Neuronal stem cell (in vitro differentiated cells): ENCODE measurements at regions not wholly inside any gene's neighbourhood (a gene's known extent, or its start where the extent isn't known, plus 50 kb on each side); places are given as distances from the start of the nearest gene placed in this dataset.

Source experiments
- DNase-seq: peaks from one replicate; pipeline ENCODE4 v3.0.0-alpha.2; 2013; ENCODE audit warnings: low spot score
- H2AFZ ChIP-seq: one replicate; pipeline ENCODE4 v1.6.1; 2013; ENCODE audit warnings: mild to moderate bottlenecking, low read length, inconsistent platforms
- H2AK5ac ChIP-seq: 2 replicates; pipeline ENCODE4 v1.6.1; 2013; ENCODE audit warnings: low read depth, mild to moderate bottlenecking, inconsistent platforms, low read length, moderate library complexity, mixed read lengths
- H2BK120ac ChIP-seq: 2 replicates; pipeline ENCODE4 v1.6.1; 2013; ENCODE audit warnings: low read depth, mild to moderate bottlenecking, inconsistent platforms, low read length, moderate library complexity, mixed read lengths
- H2BK12ac ChIP-seq: one replicate; pipeline ENCODE4 v1.6.1; 2013; ENCODE audit warnings: low read length, inconsistent platforms
- H2BK15ac ChIP-seq: 2 replicates; pipeline ENCODE4 v1.6.1; 2013; ENCODE audit warnings: mild to moderate bottlenecking, low read length, inconsistent platforms, mixed read lengths
- H2BK5ac ChIP-seq: one replicate; pipeline ENCODE4 v1.6.1; 2013; ENCODE audit warnings: inconsistent platforms, mild to moderate bottlenecking, low read length, moderate library complexity
- H3K14ac ChIP-seq: one replicate; pipeline ENCODE4 v1.6.1; 2013; ENCODE audit warnings: low read length, inconsistent platforms
- H3K18ac ChIP-seq: 2 replicates; pipeline ENCODE4 v1.6.1; 2013; ENCODE audit warnings: low read length, inconsistent platforms
- H3K23ac ChIP-seq: 2 replicates; pipeline ENCODE4 v1.6.1; 2013; ENCODE audit warnings: low read depth, mild to moderate bottlenecking, mixed read lengths, low read length, inconsistent platforms; ENCODE audit not compliant: poor library complexity
- H3K27ac ChIP-seq: replicated peaks from 3 replicates; pipeline ENCODE4 v1.5.1; 2013; ENCODE audit warnings: low read length, inconsistent platforms
- H3K27me3 ChIP-seq, 3 experiments: 2 replicates each; pipeline ENCODE4 v1.6.1; 2013; ENCODE audit warnings: low read length in 3 of 3, mild to moderate bottlenecking in 2 of 3, inconsistent platforms in 1 of 3, low read depth in 1 of 3, mixed read lengths in 1 of 3, moderate library complexity in 1 of 3; ENCODE audit not compliant: control insufficient read depth in 3 of 3, insufficient read depth in 3 of 3
- H3K36me3 ChIP-seq, 2 donors: replicated peaks in 1 of 2; 2 replicates each; pipeline ENCODE4 v1.6.1; 2013; ENCODE audit warnings: low read length in 2 of 2; ENCODE audit not compliant: control insufficient read depth in 2 of 2, insufficient read depth in 2 of 2
- H3K4ac ChIP-seq: 2 replicates; pipeline ENCODE4 v1.6.1; 2013; ENCODE audit warnings: inconsistent platforms, mild to moderate bottlenecking, low read length, moderate library complexity
- H3K4me1 ChIP-seq, 2 donors: 1 replicate in 1 of 2; 2 replicates in 1 of 2; pipeline ENCODE4 v1.6.1; 2013; ENCODE audit warnings: low read length in 2 of 2, low read depth in 1 of 2; ENCODE audit not compliant: control insufficient read depth in 2 of 2, insufficient read depth in 1 of 2
- H3K4me2 ChIP-seq: one replicate; pipeline ENCODE4 v1.6.1; 2013; ENCODE audit warnings: mild to moderate bottlenecking, low read length, inconsistent platforms; ENCODE audit not compliant: insufficient read depth, poor library complexity, severe bottlenecking
- H3K4me3 ChIP-seq, 2 donors: 2 replicates each; pipeline ENCODE4 v1.5.1; 2013; ENCODE audit warnings: low read length in 2 of 2, mild to moderate bottlenecking in 2 of 2, inconsistent platforms in 1 of 2, moderate library complexity in 1 of 2
- H3K79me1 ChIP-seq: one replicate; pipeline ENCODE4 v1.6.1; 2013; ENCODE audit warnings: low read depth, mild to moderate bottlenecking, inconsistent platforms, low read length, moderate library complexity
- H3K9ac ChIP-seq: one replicate; pipeline ENCODE4 v1.6.1; 2013; ENCODE audit warnings: mild to moderate bottlenecking, low read depth, low read length, inconsistent platforms; ENCODE audit not compliant: poor library complexity
- H3K9me3 ChIP-seq, 2 donors: replicated peaks in 1 of 2; 2 replicates each; pipeline versions ENCODE3 to v1.6.1; 2013; ENCODE audit warnings: low read length in 2 of 2, mild to moderate bottlenecking in 2 of 2, inconsistent platforms in 1 of 2, low read depth in 1 of 2, mixed read lengths in 1 of 2, moderate library complexity in 1 of 2; ENCODE audit not compliant: control insufficient read depth in 2 of 2, insufficient read depth in 1 of 2
- H4K8ac ChIP-seq: one replicate; pipeline ENCODE4 v1.6.1; 2013; ENCODE audit warnings: low read depth, mild to moderate bottlenecking, inconsistent platforms, low read length, moderate library complexity
- H4K91ac ChIP-seq: one replicate; pipeline ENCODE4 v1.6.1; 2013; ENCODE audit warnings: low read length, low read depth, mild to moderate bottlenecking, inconsistent platforms; ENCODE audit not compliant: poor library complexity
- WGBS, 2 donors: extraction: QIAGEN DNeasy Blood & Tissue Kit; methylation state at CpG; one replicate each; pipeline ENCODE4 v1.1.7; 2013; ENCODE audit warnings: missing lambda C conversion rate in 2 of 2, mixed read lengths in 1 of 2; ENCODE audit not compliant: insufficient read length in 2 of 2, insufficient replicate concordance in 1 of 2; ENCODE audit errors: extremely low coverage in 2 of 2; 5-methylcytosine and 5-hydroxymethylcytosine counted together

GRCh38 chr4:170339522-170339921, 249.8 kb upstream of the AADAT start:
- no peaks in the 10 kb centered on the region for H3K36me3 ChIP-seq
- H2BK120ac ChIP-seq = no peak overlapping the region
- H2BK5ac ChIP-seq = no peak overlapping the region
- H3K4ac ChIP-seq = no peak overlapping the region
- H3K9me3 ChIP-seq = peaks cover 0 to 2% of the 10 kb centered on the region in 2 donors
- H2BK12ac ChIP-seq = no peak overlapping the region
- H3K4me3 ChIP-seq = no peak overlapping the region
- H4K8ac ChIP-seq = no peak overlapping the region
- H3K4me1 ChIP-seq = no peaks in the 10 kb centered on the region
- H2BK15ac ChIP-seq = no peak overlapping the region
- H3K4me2 ChIP-seq = no peak overlapping the region
- WGBS, 2 donors = no CpG with 5 or more reads among the region's 2 CpGs
- no peak overlapping the region for H4K91ac ChIP-seq
- DNase-seq = no peak
- H3K27me3 ChIP-seq = no peaks in the 10 kb centered on the region
- no peaks in the 10 kb centered on the region for H3K79me1 ChIP-seq
- H3K18ac ChIP-seq = no peak overlapping the region
- no peak overlapping the region for H3K23ac ChIP-seq
- H3K27ac ChIP-seq = no peak overlapping the region
- H3K14ac ChIP-seq = no peak overlapping the region
- H3K9ac ChIP-seq = no peak overlapping the region
- no peak overlapping the region for H2AK5ac ChIP-seq
- no peak overlapping the region for H2AFZ ChIP-seq

- Histone ChIP-seq H3K23ac (no peak overlapping the region), H3K4me3 (no peak overlapping the region), H2BK12ac (no peak overlapping the region), H3K27ac (no peak overlapping the region), H4K91ac (no peak overlapping the region), H3K27me3 (no peaks in the 10 kb centered on the region), H3K14ac (no peak overlapping the region), H3K4ac (no peak overlapping the region), H3K18ac (no peak overlapping the region), H3K4me1 (no peaks in the 10 kb centered on the region), H3K79me1 (no peaks in the 10 kb centered on the region), H2AFZ (no peak overlapping the region), H2AK5ac (no peak overlapping the region), H2BK5ac (no peak overlapping the region), H2BK120ac (no peak overlapping the region), H4K8ac (no peak overlapping the region), H2BK15ac (no peak overlapping the region), H3K9me3 (no peaks in the 10 kb centered on the region), H3K36me3 (no peaks in the 10 kb centered on the region), H3K4me2 (no peak overlapping the region), H3K9ac (no peak overlapping the region)
- no peak for DNase-seq
- no CpG with 5 or more reads among the region's 3 CpGs for WGBS, 2 donors
Observed at GRCh38 chr4:170336238-170336775, 246.6 kb upstream of the AADAT start.

DNA sequence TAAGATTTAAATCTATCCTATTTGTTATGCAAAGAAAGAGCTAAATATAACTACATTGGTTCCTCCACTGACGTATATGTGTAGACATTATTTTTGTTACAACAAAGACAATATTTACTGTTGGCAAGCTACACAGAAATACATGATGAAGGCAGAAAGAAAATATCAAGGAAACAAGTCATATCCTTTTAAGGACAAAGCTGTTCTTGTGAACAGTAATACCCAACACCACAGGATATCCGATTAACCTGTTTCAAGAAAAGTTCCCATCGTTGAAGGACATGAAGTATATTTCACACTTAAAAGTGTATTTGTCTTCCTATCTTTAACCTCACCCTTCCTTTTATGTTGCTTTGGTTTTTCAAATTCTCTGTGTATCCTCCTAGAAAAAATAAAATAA, 235.8 kb upstream of the AADAT start:
- Histone ChIP-seq H4K8ac (no peak overlapping the region), H3K4me1 (no peaks in the 10 kb centered on the region), H3K14ac (no peak overlapping the region), H3K4me2 (no peak overlapping the region), H3K18ac (no peak overlapping the region), H3K4ac (no peak overlapping the region), H3K27ac (no peak overlapping the region), H3K4me3 (no peak overlapping the region), H2BK120ac (no peak overlapping the region), H2BK5ac (no peak overlapping the region), H3K27me3 (no peaks in the 10 kb centered on the region), H3K36me3 (no peaks in the 10 kb centered on the region), H3K79me1 (no peaks in the 10 kb centered on the region), H3K23ac (no peak overlapping the region), H2BK12ac (no peak overlapping the region), H2AK5ac (no peak overlapping the region), H2BK15ac (no peak overlapping the region), H2AFZ (no peak overlapping the region), H4K91ac (no peak overlapping the region), H3K9me3 (no peaks in the 10 kb centered on the region), H3K9ac (no peak overlapping the region)
- WGBS, 2 donors = no CpG with 5 or more reads among the region's 3 CpGs
- no peak for DNase-seq

- H4K8ac ChIP-seq = no peak overlapping the region
- H3K14ac ChIP-seq = no peak overlapping the region
- no peak overlapping the region for H3K4ac ChIP-seq
- H2AK5ac ChIP-seq = no peak overlapping the region
- H3K9me3 ChIP-seq = no peaks in the 10 kb centered on the region
- H3K27ac ChIP-seq = no peak overlapping the region
- H3K9ac ChIP-seq = no peak overlapping the region
- H2BK15ac ChIP-seq = no peak overlapping the region
- WGBS, 2 donors = no CpG with 5 or more reads among the region's 2 CpGs
- H3K18ac ChIP-seq = no peak overlapping the region
- H3K4me2 ChIP-seq = no peak overlapping the region
- no peak overlapping the region for H3K4me3 ChIP-seq
- H2BK5ac ChIP-seq = no peak overlapping the region
- H3K79me1 ChIP-seq = no peaks in the 10 kb centered on the region
- H3K23ac ChIP-seq = no peak overlapping the region
- H3K4me1 ChIP-seq = no peaks in the 10 kb centered on the region
- H4K91ac ChIP-seq = no peak overlapping the region
- no peaks in the 10 kb centered on the region for H3K27me3 ChIP-seq
- DNase-seq = no peak
- H2AFZ ChIP-seq = no peak overlapping the region
- no peak overlapping the region for H2BK12ac ChIP-seq
- H2BK120ac ChIP-seq = no peak overlapping the region
- H3K36me3 ChIP-seq = no peaks in the 10 kb centered on the region
Observed at GRCh38 chr4:170323623-170324022, 233.9 kb upstream of the AADAT start.
